CD4-positive, alpha-beta T cell treated with Interleukin-4 for 4 hours (primary cell): ENCODE measurements at regions not wholly inside any gene's neighbourhood (a gene's known extent, or its start where the extent isn't known, plus 50 kb on each side); places are given as distances from the start of the nearest gene placed in this dataset.

Source experiments
- DNase-seq: peaks from one replicate; pipeline ENCODE4 v3.0.0-alpha.2; 2020

- no peak for DNase-seq
These were observed 308.9 kb downstream of the ZEB2 start for GRCh38 chr2:144211065-144211464.

- no peak for DNase-seq
These were observed 309.8 kb downstream of the ZEB2 start for GRCh38 chr2:144210076-144210475.

GRCh38 chr2:144208924-144209323, 311.0 kb downstream of the ZEB2 start:
- DNase-seq = no peak

- DNase-seq = no peak
These were observed 313.9 kb downstream of the ZEB2 start for GRCh38 chr2:144206019-144206418.

GRCh38 chr2:144201868-144202468, 318.0 kb downstream of the ZEB2 start:
- no peak for DNase-seq

GRCh38 chr2:144201126-144201525, 318.8 kb downstream of the ZEB2 start:
- DNase-seq = no peak

GRCh38 chr2:144198116-144198515, 321.8 kb downstream of the ZEB2 start:
- DNase-seq = no peak

GRCh38 chr2:144194326-144195071, 325.4 kb downstream of the ZEB2 start:
- no peak for DNase-seq

- no peak for DNase-seq
These were observed 328.9 kb downstream of the ZEB2 start for GRCh38 chr2:144190908-144191605.

- DNase-seq = peak; percentile 82
These were observed 336.2 kb downstream of the ZEB2 start for GRCh38 chr2:144183727-144184126.

GRCh38 chr2:144181001-144181400, 338.9 kb downstream of the ZEB2 start:
- no peak for DNase-seq

- DNase-seq = no peak
These were observed 339.8 kb downstream of the ZEB2 start for GRCh38 chr2:144180131-144180530.

- DNase-seq = no peak
These were observed 349.7 kb downstream of the ZEB2 start for GRCh38 chr2:144170179-144170578.

GRCh38 chr2:144166743-144167142, 353.2 kb downstream of the ZEB2 start:
- DNase-seq = no peak

GRCh38 chr2:144165599-144166250, 354.2 kb downstream of the ZEB2 start:
- DNase-seq = no peak

- DNase-seq = no peak
These were observed 356.3 kb downstream of the ZEB2 start for GRCh38 chr2:144163592-144163991.

- DNase-seq = peak; percentile 50
These were observed 357.3 kb downstream of the ZEB2 start for GRCh38 chr2:144162652-144163051.

GRCh38 chr2:144161061-144161460, 358.9 kb downstream of the ZEB2 start:
- DNase-seq = no peak

GRCh38 chr2:144159240-144159639, 360.7 kb downstream of the ZEB2 start:
- DNase-seq = no peak

GRCh38 chr2:144158096-144158495, 361.8 kb downstream of the ZEB2 start:
- DNase-seq = no peak

GRCh38 chr2:144156736-144157640, 362.9 kb downstream of the ZEB2 start:
- DNase-seq = no peak

GRCh38 chr2:144154205-144154604, 365.7 kb downstream of the ZEB2 start:
- DNase-seq = no peak
